ENCODE measurements at regions not wholly inside any gene's neighbourhood (a gene's known extent, or its start where the extent isn't known, plus 50 kb on each side); places are given as distances from the start of the nearest gene placed in this dataset.

- 82% methylated on average over 9 of the region's 9 CpGs for WGBS (ENCODE audit: insufficient coverage)
- CTCF ChIA-PET = no interaction called here
Measured at GRCh38 chr1:5724847-5725246, 267.4 kb downstream of the NPHP4 start.

GRCh38 chr1:5722635-5723164 lies 269.5 kb downstream of the NPHP4 start:
- H2AFZ ChIP-seq (ENCODE audit: insufficient read depth, low read depth, low read length, poor library complexity, severe bottlenecking) = no peak overlapping the region
- DNase-seq = no peak
- no peak overlapping the region for H3K4me3 Mint-ChIP-seq
- H4K20me1 ChIP-seq (ENCODE audit: control insufficient read depth, insufficient read depth, low read length, poor library complexity, severe bottlenecking) = no peaks in the 10 kb centered on the region
- H3K4me3 ChIP-seq (ENCODE audit: control extremely low read depth in 1 of 5, extremely low read depth in 1 of 5, insufficient read depth in 1 of 5, low read depth in 2 of 5, low read length in 4 of 5) = no peak overlapping the region
- TF ChIP-seq CTCF (IDR thresholded peaks at IDR 0.05) (no peak), EZH2 (IDR thresholded peaks at IDR 0.05; ENCODE audit: borderline replicate concordance, insufficient read depth, low read depth, low read length, poor library complexity, severe bottlenecking) (no peak)
- POLR2A ChIA-PET = no interaction called here
- CTCF ChIA-PET = no interaction called here
- no peaks in the 10 kb centered on the region for H3K27me3 Mint-ChIP-seq
- no peak overlapping the region for H3K27ac Mint-ChIP-seq
- intact Hi-C loops (cut with micrococcal nuclease) = no loop called here
- no peaks in the 10 kb centered on the region for H3K36me3 ChIP-seq (replicated peaks in 1 of 2; ENCODE audit: control extremely low read depth in 1 of 2, control insufficient read depth in 1 of 2, extremely low read depth in 1 of 2, insufficient read depth in 2 of 2, low read length in 1 of 2)
- no peak overlapping the region for H3K27ac ChIP-seq (ENCODE audit: low read length in 2 of 2)
- H3K9me3 Mint-ChIP-seq (ENCODE audit: insufficient read depth) = peaks cover 2% of the 10 kb centered on the region
- H3K27me3 ChIP-seq (replicated peaks in 1 of 4; ENCODE audit: control extremely low read depth in 1 of 4, control insufficient read depth in 3 of 4, insufficient read depth in 4 of 4, low read length in 3 of 4) = no peaks in the 10 kb centered on the region
- no peaks in the 10 kb centered on the region for H3K79me2 ChIP-seq (ENCODE audit: control insufficient read depth, insufficient read depth, low read length)
- H3K4me1 Mint-ChIP-seq = no peaks in the 10 kb centered on the region
- no peak overlapping the region for H3K4me2 ChIP-seq (replicated peaks; ENCODE audit: low read depth, low read length, poor library complexity, severe bottlenecking)
- 85% methylated on average over 8 of the region's 12 CpGs for WGBS (ENCODE audit: insufficient coverage)
- H3K9me3 ChIP-seq (ENCODE audit: control extremely low read depth in 1 of 3, control insufficient read depth in 2 of 3, insufficient read depth in 1 of 3, low read length in 2 of 3) = peaks cover 0 to 4% (median 0%) of the 10 kb centered on the region in 3 donors
- ATAC-seq (ENCODE audit: low read depth) = no peak
- H3K4me1 ChIP-seq (ENCODE audit: control insufficient read depth in 2 of 2, insufficient read depth in 2 of 2, low read length in 2 of 2) = no peaks in the 10 kb centered on the region
- no peak overlapping the region for H3K9ac ChIP-seq (ENCODE audit: low read length)

More at GRCh38 chr1:5724847-5725246, 267.4 kb downstream of the NPHP4 start:
- H3K4me3 Mint-ChIP-seq = no peak overlapping the region
- no peaks in the 10 kb centered on the region for H3K79me2 ChIP-seq (ENCODE audit: control insufficient read depth, insufficient read depth, low read length)
- H3K9me3 ChIP-seq (ENCODE audit: control extremely low read depth in 1 of 3, control insufficient read depth in 2 of 3, insufficient read depth in 1 of 3, low read length in 2 of 3) = peaks cover 0 to 4% (median 0%) of the 10 kb centered on the region in 3 donors
- POLR2A ChIA-PET = no interaction called here
- H4K20me1 ChIP-seq (ENCODE audit: control insufficient read depth, insufficient read depth, low read length, poor library complexity, severe bottlenecking) = no peaks in the 10 kb centered on the region
- no peaks in the 10 kb centered on the region for H3K4me1 Mint-ChIP-seq
- no peak for ATAC-seq (ENCODE audit: low read depth)
- H3K9ac ChIP-seq (ENCODE audit: low read length) = no peak overlapping the region
- no peak overlapping the region for H3K27ac Mint-ChIP-seq
- intact Hi-C loops (cut with micrococcal nuclease) = no loop called here
- H3K4me2 ChIP-seq (replicated peaks; ENCODE audit: low read depth, low read length, poor library complexity, severe bottlenecking) = no peak overlapping the region
- no peak overlapping the region for H3K4me3 ChIP-seq (ENCODE audit: control extremely low read depth in 1 of 5, extremely low read depth in 1 of 5, insufficient read depth in 1 of 5, low read depth in 2 of 5, low read length in 4 of 5)
- no peaks in the 10 kb centered on the region for H3K36me3 ChIP-seq (replicated peaks in 1 of 2; ENCODE audit: control extremely low read depth in 1 of 2, control insufficient read depth in 1 of 2, extremely low read depth in 1 of 2, insufficient read depth in 2 of 2, low read length in 1 of 2)
- no peaks in the 10 kb centered on the region for H3K27me3 Mint-ChIP-seq
- no peak for DNase-seq
- no peak overlapping the region for H2AFZ ChIP-seq (ENCODE audit: insufficient read depth, low read depth, low read length, poor library complexity, severe bottlenecking)
- H3K27me3 ChIP-seq (replicated peaks in 1 of 4; ENCODE audit: control extremely low read depth in 1 of 4, control insufficient read depth in 3 of 4, insufficient read depth in 4 of 4, low read length in 3 of 4) = no peaks in the 10 kb centered on the region
- H3K4me1 ChIP-seq (ENCODE audit: control insufficient read depth in 2 of 2, insufficient read depth in 2 of 2, low read length in 2 of 2) = no peaks in the 10 kb centered on the region
- no peak overlapping the region for H3K27ac ChIP-seq (ENCODE audit: low read length in 2 of 2)
- TF ChIP-seq CTCF (IDR thresholded peaks at IDR 0.05) = no peak
- no peak for TF ChIP-seq EZH2 (IDR thresholded peaks at IDR 0.05; ENCODE audit: borderline replicate concordance, insufficient read depth, low read depth, low read length, poor library complexity, severe bottlenecking)
- H3K9me3 Mint-ChIP-seq (ENCODE audit: insufficient read depth) = peaks cover 2% of the 10 kb centered on the region
